LHCN-M2 (cell line): ENCODE measurements at regions not wholly inside any gene's neighbourhood (a gene's known extent, or its start where the extent isn't known, plus 50 kb on each side); places are given as distances from the start of the nearest gene placed in this dataset.
"Not testable (repeated sequence)": the region's sequence is repeated elsewhere in the genome, so short reads cannot be mapped to it uniquely, and the experiment has no call there.

ENCODE experiments used
- DNase-seq: peaks from one replicate; pipeline ENCODE4 v3.0.0-alpha.2; 2012; ENCODE audit warnings: low read depth

- not testable (repeated sequence) for DNase-seq
These were observed 59.1 kb upstream of the NBPF26 start for GRCh38 chr1:120664376-120665249.

GRCh38 chr1:120665250-120665577 lies 58.5 kb upstream of the NBPF26 start:
- not testable (repeated sequence) for DNase-seq

GRCh38 chr1:120668187-120668586 lies 55.6 kb upstream of the NBPF26 start:
- DNase-seq: not testable (repeated sequence)
